Midbrain (tissue), 1 donor: ENCODE measurements at regions not wholly inside any gene's neighbourhood (a gene's known extent, or its start where the extent isn't known, plus 50 kb on each side); places are given as distances from the start of the nearest gene placed in this dataset.
A peak's percentile ranks its signal among the peaks of the same experiment; 100 is the strongest.

ENCODE experiments used
- DNase-seq: peaks from one replicate; lab custom pipeline; 2025; lab: John Stamatoyannopoulos, UW

- DNase-seq = no peak
These were observed 233.0 kb upstream of the UGT8 start for GRCh38 chr4:114365591-114365990.

GRCh38 chr4:114366368-114366767 lies 232.2 kb upstream of the UGT8 start:
- no peak for DNase-seq

- no peak for DNase-seq
These were observed 229.9 kb upstream of the UGT8 start for GRCh38 chr4:114368751-114369150.

GRCh38 chr4:114373508-114373907 lies 225.1 kb upstream of the UGT8 start:
- DNase-seq = no peak

GRCh38 chr4:114378305-114378903 lies 220.2 kb upstream of the UGT8 start:
- DNase-seq = no peak

GRCh38 chr4:114383067-114383466 lies 215.5 kb upstream of the UGT8 start:
- no peak for DNase-seq

GRCh38 chr4:114383721-114384120 lies 214.9 kb upstream of the UGT8 start:
- peak; percentile 26 for DNase-seq

GRCh38 chr4:114384629-114385028 lies 214.0 kb upstream of the UGT8 start:
- peak; percentile 50 for DNase-seq

GRCh38 chr4:114385195-114385985 lies 213.2 kb upstream of the UGT8 start:
- DNase-seq = no peak

- peak; percentile 55 for DNase-seq
These were observed 211.9 kb upstream of the UGT8 start for GRCh38 chr4:114386637-114387233.

GRCh38 chr4:114389070-114389685 lies 209.4 kb upstream of the UGT8 start:
- no peak for DNase-seq

GRCh38 chr4:114393295-114394038 lies 205.1 kb upstream of the UGT8 start:
- DNase-seq = no peak

- no peak for DNase-seq
These were observed 201.8 kb upstream of the UGT8 start for GRCh38 chr4:114396808-114397207.

GRCh38 chr4:114398410-114398809 lies 200.2 kb upstream of the UGT8 start:
- DNase-seq = no peak

- no peak for DNase-seq
These were observed 199.5 kb upstream of the UGT8 start for GRCh38 chr4:114399105-114399504.

- no peak for DNase-seq
These were observed 198.1 kb upstream of the UGT8 start for GRCh38 chr4:114400531-114400930.

- no peak for DNase-seq
These were observed 197.1 kb upstream of the UGT8 start for GRCh38 chr4:114401483-114401882.

- no peak for DNase-seq
These were observed 181.4 kb upstream of the UGT8 start for GRCh38 chr4:114417214-114417613.

GRCh38 chr4:114420069-114420468 lies 178.5 kb upstream of the UGT8 start:
- DNase-seq = no peak

- DNase-seq = no peak
These were observed 175.0 kb upstream of the UGT8 start for GRCh38 chr4:114423582-114423981.

GRCh38 chr4:114435116-114435515 lies 163.5 kb upstream of the UGT8 start:
- no peak for DNase-seq

GRCh38 chr4:114442856-114443255 lies 155.8 kb upstream of the UGT8 start:
- no peak for DNase-seq
